ENCODE measurements at regions not wholly inside any gene's neighbourhood (a gene's known extent, or its start where the extent isn't known, plus 50 kb on each side); places are given as distances from the start of the nearest gene placed in this dataset.

- ChIA-PET POLR2A (ENCODE audit: unreplicated experiment) (no interaction called here), CTCF (no interaction called here)
- DNase-seq: no peak
- BruUV-seq (replicated peaks): no TSS peak
- intact Hi-C loops (cut with micrococcal nuclease; ENCODE audit: unreplicated experiment): no loop called here
- Histone ChIP-seq H2AFZ (no peak overlapping the region), H3K4me2 (no peak overlapping the region), H3K79me2 (ENCODE audit: low read depth) (no peaks in the 10 kb centered on the region), H3K4me1 (replicated peaks; ENCODE audit: insufficient read depth) (no peaks in the 10 kb centered on the region), H3K9me2 (ENCODE audit: insufficient read depth) (no peaks in the 10 kb centered on the region), H3K27me3 (ENCODE audit: insufficient read depth, low read depth) (no peaks in the 10 kb centered on the region), H3K27ac (no peak overlapping the region), H3F3A (ENCODE audit: insufficient read depth, low read depth) (no peaks in the 10 kb centered on the region), H4K20me1 (ENCODE audit: insufficient read depth) (no peaks in the 10 kb centered on the region), H3K36me3 (ENCODE audit: low read depth) (no peaks in the 10 kb centered on the region), H3K4me3 (no peak overlapping the region), H3K9me3 (ENCODE audit: insufficient read depth, low read depth) (no peaks in the 10 kb centered on the region)
- no peak for TF ChIP-seq EZH2 (IDR thresholded peaks at IDR 0.05; ENCODE audit: low read depth)
- no peak for TF ChIP-seq CTCF (conservative IDR thresholded peaks at IDR 0.05)
These were observed 765.1 kb upstream of the POM121L12 start for GRCh38 chr7:52270301-52270700.

GRCh38 chr7:52269669-52270068 lies 765.8 kb upstream of the POM121L12 start:
- Histone ChIP-seq H3K4me3 (no peak overlapping the region), H3K79me2 (ENCODE audit: low read depth) (no peaks in the 10 kb centered on the region), H3K9me2 (ENCODE audit: insufficient read depth) (no peaks in the 10 kb centered on the region), H3K9me3 (ENCODE audit: insufficient read depth, low read depth) (no peaks in the 10 kb centered on the region), H3K36me3 (ENCODE audit: low read depth) (no peaks in the 10 kb centered on the region), H3K27ac (no peak overlapping the region), H3K4me1 (replicated peaks; ENCODE audit: insufficient read depth) (no peaks in the 10 kb centered on the region), H3K4me2 (no peak overlapping the region), H2AFZ (no peak overlapping the region), H3F3A (ENCODE audit: insufficient read depth, low read depth) (no peaks in the 10 kb centered on the region), H4K20me1 (ENCODE audit: insufficient read depth) (no peaks in the 10 kb centered on the region), H3K27me3 (ENCODE audit: insufficient read depth, low read depth) (no peaks in the 10 kb centered on the region)
- BruUV-seq (replicated peaks): no TSS peak
- TF ChIP-seq CTCF (conservative IDR thresholded peaks at IDR 0.05): no peak
- TF ChIP-seq EZH2 (IDR thresholded peaks at IDR 0.05; ENCODE audit: low read depth): no peak
- no peak for DNase-seq
- ChIA-PET POLR2A (ENCODE audit: unreplicated experiment) (no interaction called here), CTCF (no interaction called here)
- intact Hi-C loops (cut with micrococcal nuclease; ENCODE audit: unreplicated experiment): loop anchor here (10.0 kb wide), 1 partner anchor 835 kb away; no protein-coding TSS in a partner anchor

GRCh38 chr7:52261057-52261456 lies 774.4 kb upstream of the POM121L12 start:
- Histone ChIP-seq H3K4me2 (no peak overlapping the region), H3K27me3 (ENCODE audit: insufficient read depth, low read depth) (peaks cover 4% of the 10 kb centered on the region; the same call in 1 of the 2 replicates), H4K20me1 (ENCODE audit: insufficient read depth) (no peaks in the 10 kb centered on the region), H3K79me2 (ENCODE audit: low read depth) (no peaks in the 10 kb centered on the region), H3K9me2 (ENCODE audit: insufficient read depth) (no peaks in the 10 kb centered on the region), H3K27ac (no peak overlapping the region), H3K4me1 (replicated peaks; ENCODE audit: insufficient read depth) (no peaks in the 10 kb centered on the region), H3K36me3 (ENCODE audit: low read depth) (no peaks in the 10 kb centered on the region), H3F3A (ENCODE audit: insufficient read depth, low read depth) (no peaks in the 10 kb centered on the region), H3K4me3 (no peak overlapping the region), H2AFZ (no peak overlapping the region), H3K9me3 (ENCODE audit: insufficient read depth, low read depth) (no peaks in the 10 kb centered on the region)
- DNase-seq: no peak
- no TSS peak for BruUV-seq (replicated peaks)
- intact Hi-C loops (cut with micrococcal nuclease; ENCODE audit: unreplicated experiment): loop anchor here (10.0 kb wide), 1 partner anchor 826 kb away; no protein-coding TSS in a partner anchor
- POLR2A ChIA-PET (ENCODE audit: unreplicated experiment): no interaction called here
- CTCF ChIA-PET: no interaction called here
- no peak for TF ChIP-seq CTCF (conservative IDR thresholded peaks at IDR 0.05)
- no peak for TF ChIP-seq EZH2 (IDR thresholded peaks at IDR 0.05; ENCODE audit: low read depth)
